ENCODE measurements at regions not wholly inside any gene's neighbourhood (a gene's known extent, or its start where the extent isn't known, plus 50 kb on each side); places are given as distances from the start of the nearest gene placed in this dataset.

- ATAC-seq (ENCODE audit: low FRiP score) (no peak), DNase-seq (ENCODE audit: low spot score) (no peak)
- TF ChIP-seq CTCF (IDR thresholded peaks at IDR 0.05) = no peak
Measured at GRCh38 chr15:66947471-66947870, 117.9 kb upstream of the SMAD3 start.

GRCh38 chr15:66948294-66948693 lies 117.1 kb upstream of the SMAD3 start:
- ATAC-seq (ENCODE audit: low FRiP score) (no peak), DNase-seq (ENCODE audit: low spot score) (no peak)
- TF ChIP-seq CTCF (IDR thresholded peaks at IDR 0.05) = no peak

GRCh38 chr15:66950114-66950513 lies 115.3 kb upstream of the SMAD3 start:
- no peak for DNase-seq (ENCODE audit: low spot score)
- ATAC-seq (ENCODE audit: low FRiP score) = no peak
- TF ChIP-seq CTCF (IDR thresholded peaks at IDR 0.05) = no peak

- DNase-seq (ENCODE audit: low spot score) (no peak), ATAC-seq (ENCODE audit: low FRiP score) (no peak)
- no peak for TF ChIP-seq CTCF (IDR thresholded peaks at IDR 0.05)
Measured at GRCh38 chr15:66951531-66952320, 113.7 kb upstream of the SMAD3 start.

GRCh38 chr15:66952756-66953522 lies 112.5 kb upstream of the SMAD3 start:
- no peak for TF ChIP-seq CTCF (IDR thresholded peaks at IDR 0.05)
- no peak for ATAC-seq (ENCODE audit: low FRiP score)
- DNase-seq (ENCODE audit: low spot score) = no peak

- no peak for TF ChIP-seq CTCF (IDR thresholded peaks at IDR 0.05)
- no peak for DNase-seq (ENCODE audit: low spot score)
- ATAC-seq (ENCODE audit: low FRiP score) = no peak
Measured at GRCh38 chr15:66953523-66954229, 111.7 kb upstream of the SMAD3 start.

Measured in omental fat pad (tissue), 3 donors.